ENCODE measurements at regions not wholly inside any gene's neighbourhood (a gene's known extent, or its start where the extent isn't known, plus 50 kb on each side); places are given as distances from the start of the nearest gene placed in this dataset.
"Not testable (repeated sequence)": the region's sequence is repeated elsewhere in the genome, so short reads cannot be mapped to it uniquely, and the experiment has no call there.

- Mint-ChIP-seq H3K27ac (no peak overlapping the region), H3K4me1 (peaks cover 0 to 1% (median 0%) of the 10 kb centered on the region in 3 donors), H3K27me3 (peaks cover 14% of the 10 kb centered on the region), H3K4me3 (no peak overlapping the region), H3K36me3 (no peaks in the 10 kb centered on the region), H3K9me3 (peaks cover 0 to 2% (median 0%) of the 10 kb centered on the region in 3 donors)
Observed at GRCh38 chr7:1352656-1353271, 106.5 kb downstream of the MICALL2 start.

- no peak overlapping the region for H3K4me3 Mint-ChIP-seq
- H3K4me1 Mint-ChIP-seq = peaks cover 0 to 1% (median 0%) of the 10 kb centered on the region in 3 donors
- H3K27me3 Mint-ChIP-seq = peaks cover 8% of the 10 kb centered on the region
- peaks cover 0 to 2% (median 0%) of the 10 kb centered on the region in 3 donors for H3K9me3 Mint-ChIP-seq
- H3K36me3 Mint-ChIP-seq = no peaks in the 10 kb centered on the region
- H3K27ac Mint-ChIP-seq = no peak overlapping the region
Observed at GRCh38 chr7:1354661-1355567, 104.4 kb downstream of the MICALL2 start.

GRCh38 chr7:1355568-1356340 is 103.5 kb downstream of the MICALL2 start:
- Mint-ChIP-seq H3K4me1 (peaks cover 0 to 1% (median 0%) of the 10 kb centered on the region in 3 donors), H3K4me3 (no peak overlapping the region), H3K9me3 (peaks cover 0 to 1% (median 0%) of the 10 kb centered on the region in 3 donors), H3K36me3 (no peaks in the 10 kb centered on the region), H3K27ac (peak overlapping the region in 1 of 3 donors; percentile 62), H3K27me3 (peaks cover 10% of the 10 kb centered on the region)

GRCh38 chr7:1356853-1357252 is 102.4 kb downstream of the MICALL2 start:
- not testable (repeated sequence) for H3K36me3 Mint-ChIP-seq, H3K27me3 Mint-ChIP-seq, H3K9me3 Mint-ChIP-seq, H3K4me1 Mint-ChIP-seq, H3K27ac Mint-ChIP-seq
- H3K4me3 Mint-ChIP-seq = peak overlapping the region in 1 of 4 donors; percentile 63

- H3K27ac Mint-ChIP-seq, H3K27me3 Mint-ChIP-seq, H3K36me3 Mint-ChIP-seq, H3K4me1 Mint-ChIP-seq, H3K9me3 Mint-ChIP-seq: not testable (repeated sequence)
- peak overlapping the region in 1 of 4 donors; percentile 68 for H3K4me3 Mint-ChIP-seq
Observed at GRCh38 chr7:1357260-1357600, 102.0 kb downstream of the MICALL2 start.

- Mint-ChIP-seq H3K36me3 (no peaks in the 10 kb centered on the region), H3K4me1 (peaks cover 0 to 1% (median 0%) of the 10 kb centered on the region in 3 donors), H3K9me3 (peaks cover 0 to 1% (median 0%) of the 10 kb centered on the region in 3 donors), H3K27me3 (peaks cover 5% of the 10 kb centered on the region), H3K4me3 (peak overlapping the region in 1 of 4 donors; percentile 68), H3K27ac (no peak overlapping the region)
Observed at GRCh38 chr7:1357601-1358271, 101.5 kb downstream of the MICALL2 start.

- Mint-ChIP-seq H3K27me3 (peaks cover 6% of the 10 kb centered on the region), H3K36me3 (no peaks in the 10 kb centered on the region), H3K9me3 (peaks cover 0 to 1% (median 0%) of the 10 kb centered on the region in 3 donors), H3K4me3 (no peak overlapping the region), H3K4me1 (peaks cover 0 to 1% (median 0%) of the 10 kb centered on the region in 3 donors), H3K27ac (no peak overlapping the region)
Observed at GRCh38 chr7:1358376-1359050, 100.8 kb downstream of the MICALL2 start.

GRCh38 chr7:1359051-1359400 is 100.2 kb downstream of the MICALL2 start:
- Mint-ChIP-seq H3K9me3 (peaks cover 0 to 5% (median 0%) of the 10 kb centered on the region in 3 donors), H3K27me3 (peaks cover 5% of the 10 kb centered on the region), H3K4me3 (no peak overlapping the region), H3K36me3 (no peaks in the 10 kb centered on the region), H3K4me1 (peaks cover 0 to 1% (median 0%) of the 10 kb centered on the region in 3 donors), H3K27ac (no peak overlapping the region)

- H3K4me1 Mint-ChIP-seq = peaks cover 0 to 1% (median 0%) of the 10 kb centered on the region in 3 donors
- peaks cover 0 to 5% (median 0%) of the 10 kb centered on the region in 3 donors for H3K9me3 Mint-ChIP-seq
- H3K27me3 Mint-ChIP-seq = peaks cover 5% of the 10 kb centered on the region
- no peak overlapping the region for H3K27ac Mint-ChIP-seq
- H3K4me3 Mint-ChIP-seq = no peak overlapping the region
- H3K36me3 Mint-ChIP-seq = no peaks in the 10 kb centered on the region
Observed at GRCh38 chr7:1359681-1360485, 99.4 kb downstream of the MICALL2 start.

GRCh38 chr7:1360521-1360971 is 98.7 kb downstream of the MICALL2 start:
- H3K4me3 Mint-ChIP-seq = no peak overlapping the region
- no peak overlapping the region for H3K27ac Mint-ChIP-seq
- peaks cover 0 to 5% (median 3%) of the 10 kb centered on the region in 3 donors for H3K9me3 Mint-ChIP-seq
- peaks cover 5% of the 10 kb centered on the region for H3K27me3 Mint-ChIP-seq
- no peaks in the 10 kb centered on the region for H3K36me3 Mint-ChIP-seq
- peaks cover 0 to 1% (median 0%) of the 10 kb centered on the region in 3 donors for H3K4me1 Mint-ChIP-seq

GRCh38 chr7:1361016-1361755 is 98.1 kb downstream of the MICALL2 start:
- Mint-ChIP-seq H3K4me1 (no peaks in the 10 kb centered on the region), H3K27me3 (peaks cover 8% of the 10 kb centered on the region), H3K36me3 (no peaks in the 10 kb centered on the region), H3K4me3 (no peak overlapping the region), H3K9me3 (peaks cover 0 to 9% (median 8%) of the 10 kb centered on the region in 3 donors), H3K27ac (no peak overlapping the region)

- peaks cover 0 to 9% (median 8%) of the 10 kb centered on the region in 3 donors for H3K9me3 Mint-ChIP-seq
- no peaks in the 10 kb centered on the region for H3K4me1 Mint-ChIP-seq
- no peak overlapping the region for H3K27ac Mint-ChIP-seq
- H3K27me3 Mint-ChIP-seq = peaks cover 10% of the 10 kb centered on the region
- no peaks in the 10 kb centered on the region for H3K36me3 Mint-ChIP-seq
- no peak overlapping the region for H3K4me3 Mint-ChIP-seq
Observed at GRCh38 chr7:1361756-1362125, 97.5 kb downstream of the MICALL2 start.

- Mint-ChIP-seq H3K9me3 (peaks cover 0 to 10% (median 8%) of the 10 kb centered on the region in 3 donors), H3K4me3 (no peak overlapping the region), H3K36me3 (no peaks in the 10 kb centered on the region), H3K4me1 (peaks cover 0 to 1% (median 0%) of the 10 kb centered on the region in 3 donors), H3K27me3 (peaks cover 15% of the 10 kb centered on the region), H3K27ac (no peak overlapping the region)
Observed at GRCh38 chr7:1362301-1362700, 97.0 kb downstream of the MICALL2 start.
